ENCODE measurements at regions not wholly inside any gene's neighbourhood (a gene's known extent, or its start where the extent isn't known, plus 50 kb on each side); places are given as distances from the start of the nearest gene placed in this dataset.
"Not testable (repeated sequence)": the region's sequence is repeated elsewhere in the genome, so short reads cannot be mapped to it uniquely, and the experiment has no call there.

DNA sequence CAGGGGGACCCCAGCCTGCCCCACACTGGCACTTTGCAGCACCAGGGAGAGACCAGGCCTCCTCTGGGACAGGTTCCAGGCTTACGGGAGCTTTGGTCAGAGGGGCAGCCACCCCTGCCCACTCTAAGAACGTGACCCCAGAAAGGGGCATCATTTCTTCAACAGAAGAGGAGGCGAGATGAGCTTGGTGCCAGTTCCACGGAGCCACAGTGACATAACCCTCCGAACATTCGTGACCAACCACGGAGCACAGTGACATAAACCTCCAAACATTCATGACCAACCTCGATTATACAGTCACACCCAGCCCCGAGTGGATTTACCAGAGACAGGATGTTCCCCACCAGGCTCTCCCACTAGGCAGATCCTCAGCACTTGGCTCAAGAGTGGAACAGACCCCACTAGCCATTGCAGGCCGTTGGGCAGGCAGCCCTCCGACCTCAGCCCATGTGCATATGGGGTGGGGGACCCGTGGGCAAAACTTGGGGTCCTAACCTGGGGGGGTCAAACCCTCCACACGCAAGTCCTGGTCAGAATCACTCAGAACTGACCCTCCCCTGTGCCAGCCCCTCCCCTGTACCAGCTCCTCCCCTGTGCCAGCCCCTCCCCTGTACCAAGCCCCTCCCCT is 112.9 kb downstream of the METRNL start:
- DNase-seq: no peak

DNA sequence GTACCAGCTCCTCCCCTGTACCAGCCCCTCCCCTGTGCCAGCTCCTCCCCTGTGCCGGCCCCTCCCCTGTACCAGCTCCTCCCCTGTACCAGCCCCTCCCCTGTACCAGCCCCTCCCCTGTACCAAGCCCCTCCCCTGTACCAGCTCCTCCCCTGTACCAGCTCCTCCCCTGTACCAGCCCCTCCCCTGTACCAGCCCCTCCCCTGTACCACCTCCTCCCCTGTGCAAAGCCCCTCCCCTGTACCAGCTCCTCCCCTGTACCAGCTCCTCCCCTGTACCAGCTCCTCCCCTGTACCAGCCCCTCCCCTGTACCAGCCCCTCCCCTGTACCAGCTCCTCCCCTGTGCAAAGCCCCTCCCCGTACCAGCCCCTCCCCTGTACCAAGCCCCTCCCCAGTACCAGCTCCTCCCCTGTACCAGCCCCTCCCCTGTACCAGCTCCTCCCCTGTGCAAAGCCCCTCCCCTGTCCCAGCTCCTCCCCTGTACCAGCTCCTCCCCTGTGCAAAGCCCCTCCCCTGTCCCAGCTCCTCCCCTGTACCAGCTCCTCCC is 113.5 kb downstream of the METRNL start:
- not testable (repeated sequence) for DNase-seq

DNA sequence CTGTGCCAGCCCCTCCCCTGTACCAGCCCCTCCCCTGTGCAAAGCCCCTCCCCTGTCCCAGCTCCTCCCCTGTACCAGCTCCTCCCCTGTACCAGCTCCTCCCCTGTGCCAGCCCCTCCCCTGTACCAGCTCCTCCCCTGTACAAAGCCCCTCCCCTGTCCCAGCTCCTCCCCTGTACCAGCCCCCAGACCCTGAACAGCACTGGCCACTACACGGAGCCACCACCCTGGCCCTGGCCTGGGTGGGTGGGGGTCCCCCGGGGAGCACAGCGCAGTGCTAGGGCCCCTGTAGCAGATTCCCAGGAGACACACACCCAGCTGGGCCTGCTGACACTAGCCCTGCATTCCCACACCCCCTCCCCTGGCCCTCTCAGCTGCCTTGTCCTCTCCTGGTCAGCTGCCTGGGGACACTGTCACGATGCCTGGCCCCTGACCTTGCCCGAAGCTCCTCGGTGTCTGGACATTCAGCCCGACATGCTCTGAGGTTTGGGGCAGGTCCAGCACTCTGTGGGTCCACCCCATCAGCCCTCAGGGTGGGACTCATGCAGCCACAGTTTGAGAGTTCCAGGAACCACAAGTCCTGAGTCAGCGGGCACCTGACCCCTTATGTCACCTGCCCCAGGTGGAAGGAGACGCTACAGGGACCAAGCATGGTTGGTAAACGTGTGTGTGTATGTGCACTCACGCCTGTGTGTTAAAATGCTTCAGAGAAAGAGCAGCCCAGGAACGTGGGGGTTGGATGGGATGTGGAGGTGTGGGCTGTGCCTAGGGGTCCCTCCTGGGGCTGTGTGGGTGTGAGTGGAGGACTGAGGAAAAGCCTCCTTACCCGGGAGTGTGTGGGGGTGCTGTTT is 114.2 kb downstream of the METRNL start:
- no peak for DNase-seq

DNA sequence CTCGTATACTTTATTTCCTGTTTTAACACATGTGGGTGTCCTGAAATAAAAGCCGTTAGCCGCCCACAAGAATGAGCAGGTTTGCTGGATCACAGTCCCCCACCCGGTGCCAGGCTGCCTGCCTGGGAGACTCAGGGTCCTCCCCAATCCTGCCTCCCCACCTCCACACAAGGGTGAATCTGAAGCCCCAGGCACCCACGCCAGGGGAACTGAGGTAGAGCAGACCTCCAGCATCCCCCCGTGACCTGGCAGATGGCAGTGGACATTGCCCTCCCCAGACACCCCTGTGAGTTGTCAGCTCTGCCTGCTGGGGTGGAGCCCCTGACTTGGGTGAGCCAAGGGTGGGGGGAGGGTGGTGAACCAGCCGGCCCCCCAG is 114.8 kb downstream of the METRNL start:
- DNase-seq: no peak

DNA sequence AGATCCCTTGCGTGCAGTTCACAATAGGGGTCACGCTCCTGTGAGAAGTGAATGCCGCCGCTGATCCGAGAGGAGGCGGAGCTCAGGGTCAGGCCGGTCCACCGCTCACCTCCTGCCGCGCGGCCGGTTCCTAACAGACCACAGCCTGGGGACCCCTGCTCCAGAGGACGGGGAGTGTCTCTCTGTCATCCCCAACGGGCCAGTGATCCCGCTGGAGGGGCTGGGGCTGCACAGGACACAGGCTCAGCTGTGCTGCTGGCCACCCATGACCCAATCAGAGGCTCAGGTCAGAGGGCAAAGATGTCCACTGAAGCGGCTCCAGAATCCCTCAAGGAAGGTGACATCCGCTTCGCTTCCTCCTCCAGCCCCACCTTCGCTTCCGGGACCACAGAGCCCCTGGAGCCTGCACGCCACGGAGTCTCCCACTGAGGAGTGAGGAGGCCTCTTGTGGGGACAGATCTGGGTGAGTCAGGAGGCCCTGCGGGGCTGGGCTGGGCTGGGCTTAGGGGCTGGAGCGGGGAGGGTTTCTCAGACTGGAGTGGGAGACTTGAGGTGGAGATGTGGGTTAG is 115.4 kb downstream of the METRNL start:
- DNase-seq: no peak

DNA sequence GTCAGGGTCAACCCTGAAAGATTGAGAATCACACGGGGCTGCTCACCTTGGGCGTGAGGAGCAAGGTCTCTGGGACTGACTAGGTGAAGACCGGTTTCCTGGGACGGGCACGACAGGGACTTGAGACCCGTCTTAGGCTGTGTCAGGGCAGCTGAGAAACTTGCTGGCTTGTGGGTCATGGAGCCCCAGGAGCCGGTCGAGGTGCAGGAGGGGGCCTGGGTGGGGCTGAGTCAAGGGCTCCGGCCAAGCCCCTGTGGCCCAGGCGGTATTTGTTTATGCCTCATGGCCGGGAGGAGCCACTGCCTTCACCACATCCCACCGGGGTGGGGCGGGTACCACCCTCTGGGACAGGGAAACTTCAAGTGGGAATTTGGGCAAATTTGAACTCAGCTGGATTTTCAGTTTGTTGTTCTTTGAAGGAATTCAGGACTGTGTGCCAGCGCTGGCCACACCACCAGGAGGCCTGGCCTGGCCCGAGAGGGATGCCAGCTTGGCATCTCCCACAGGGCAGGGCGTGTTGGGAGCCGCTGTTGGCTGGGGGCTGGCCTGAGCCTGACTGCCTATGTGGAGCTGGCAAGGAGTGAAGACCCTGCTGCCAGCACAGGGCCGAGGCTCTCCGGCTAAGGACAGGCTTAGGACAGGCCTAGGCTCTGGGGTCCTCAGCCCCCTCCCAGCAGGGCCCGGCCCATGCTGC is 116.1 kb downstream of the METRNL start:
- DNase-seq: no peak

DNA sequence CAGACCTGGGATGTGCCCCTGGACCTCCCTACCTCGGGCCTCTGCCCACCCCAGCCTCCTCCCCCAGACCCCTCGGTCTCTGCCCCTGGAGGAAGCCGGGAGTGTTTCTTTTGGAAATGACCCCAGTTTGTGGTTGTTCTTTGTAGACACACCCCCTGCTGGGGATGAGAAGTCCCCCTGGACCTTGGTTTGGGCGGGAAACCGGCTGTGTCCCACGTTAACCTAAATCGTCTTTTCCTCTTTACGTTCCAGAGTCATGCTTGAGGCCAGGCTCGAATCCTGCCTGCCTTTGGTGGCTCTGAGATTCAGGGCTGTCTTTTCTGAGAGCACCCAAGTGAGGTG is 116.6 kb downstream of the METRNL start:
- DNase-seq: no peak

DNA sequence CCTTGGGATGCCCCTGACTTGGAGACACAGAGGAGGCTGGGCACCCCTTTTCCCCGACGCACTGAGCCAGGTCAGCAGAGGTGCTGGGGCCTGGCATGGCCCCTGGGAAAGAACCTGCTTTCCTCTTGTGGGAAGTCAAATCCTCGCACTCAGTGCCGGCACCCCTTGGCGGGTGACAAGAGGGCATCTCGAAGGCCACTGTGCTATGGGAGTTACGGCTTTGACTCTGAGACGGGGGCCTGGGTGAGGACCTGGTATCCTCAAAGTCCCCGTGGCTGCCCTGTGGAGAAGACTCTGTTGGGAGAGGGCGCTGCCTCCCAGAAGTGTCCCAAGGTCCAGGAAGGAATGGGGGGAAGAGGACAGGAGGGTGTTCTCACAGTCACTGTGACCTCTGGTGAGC is 117.0 kb downstream of the METRNL start:
- DNase-seq: no peak

DNA sequence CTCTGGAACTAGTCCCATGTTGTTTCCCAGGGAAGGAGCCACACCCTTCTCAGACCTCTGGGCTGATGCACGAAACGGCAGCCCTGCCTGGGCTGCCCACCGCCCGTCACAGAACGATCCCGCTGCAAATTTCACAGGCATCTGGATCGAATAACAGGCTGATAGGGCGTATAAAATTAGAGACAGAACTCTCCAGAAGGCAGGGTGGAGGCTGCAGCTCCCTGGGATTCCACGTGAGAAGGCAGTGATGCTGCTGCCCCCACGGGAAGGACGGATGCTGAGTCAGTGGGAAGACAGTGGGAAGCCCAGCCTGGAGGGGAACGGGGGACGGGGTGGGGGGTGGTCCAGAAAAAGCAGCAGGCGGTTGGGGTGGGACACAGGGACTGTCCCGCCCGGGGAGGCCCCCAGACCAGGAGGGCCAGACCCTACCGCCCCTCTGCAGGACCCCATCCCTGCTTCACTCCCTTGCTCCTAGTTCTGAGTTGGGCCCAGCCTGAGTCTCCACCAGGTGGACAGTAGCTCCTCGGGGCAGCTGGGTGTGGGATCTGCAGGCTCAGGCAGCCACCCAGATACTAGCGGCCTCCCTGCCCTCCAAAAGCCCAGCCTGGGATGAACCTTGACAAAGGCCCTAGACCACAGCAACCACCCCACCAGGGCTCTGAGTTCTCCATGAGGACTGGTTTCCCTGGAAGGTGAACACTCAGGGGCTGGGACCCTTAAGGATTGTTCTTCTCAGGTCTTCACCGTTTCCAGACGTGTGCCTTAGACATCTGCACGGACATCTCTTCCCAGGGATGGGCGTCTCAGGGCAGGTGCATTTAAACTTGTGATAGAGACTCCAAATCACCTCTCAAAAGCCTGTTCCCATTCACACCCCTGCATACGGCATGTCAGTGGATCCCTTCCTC is 117.8 kb downstream of the METRNL start:
- no peak for DNase-seq

DNA sequence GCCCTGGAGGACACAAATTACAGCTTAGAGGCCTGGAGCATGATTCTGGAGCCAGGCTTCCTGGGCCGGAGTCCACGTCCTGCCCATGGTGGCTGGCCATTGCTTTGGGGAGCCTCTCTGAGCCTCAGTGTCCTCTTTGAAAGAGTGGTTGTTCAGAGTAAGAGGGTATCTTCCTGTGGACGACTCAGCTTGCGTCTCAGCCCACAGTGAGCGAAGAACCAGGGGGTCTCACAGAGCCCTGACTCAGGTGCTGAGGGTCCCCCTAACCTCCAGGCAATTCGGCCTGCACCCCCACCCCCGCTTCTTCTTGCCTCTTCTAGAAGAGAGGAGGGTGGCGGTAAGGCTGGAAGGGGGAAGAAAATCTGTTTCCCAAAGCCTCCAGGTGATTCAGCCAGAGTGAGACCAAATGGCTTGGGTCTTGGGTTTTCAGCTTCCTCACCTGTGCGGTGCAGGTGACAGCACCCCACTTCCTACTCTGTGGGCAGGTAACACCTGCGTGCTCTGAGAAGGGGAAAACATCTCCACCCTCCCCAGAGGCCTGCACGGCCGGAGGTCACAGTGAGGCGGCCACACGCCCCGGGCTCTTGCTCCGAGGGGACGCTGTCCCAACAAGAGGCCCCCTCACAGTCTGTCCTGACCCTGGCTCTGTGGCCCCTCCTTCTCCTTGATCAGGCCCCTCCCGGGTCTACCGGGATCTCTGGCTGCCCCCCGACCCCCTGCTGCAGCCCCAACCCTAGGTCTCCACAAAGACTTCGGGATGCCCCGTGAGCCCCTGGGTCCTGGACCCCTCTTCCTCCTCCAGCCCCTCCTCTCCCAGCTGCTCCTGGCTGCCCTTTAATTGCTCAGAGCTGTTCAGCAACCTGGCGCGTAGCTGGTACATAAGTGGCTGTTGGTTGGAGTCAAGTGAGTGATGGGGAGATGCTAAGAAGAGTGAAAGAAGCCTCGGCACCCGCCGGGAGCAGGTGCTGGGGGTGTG is 119.2 kb downstream of the METRNL start:
- DNase-seq: no peak

DNA sequence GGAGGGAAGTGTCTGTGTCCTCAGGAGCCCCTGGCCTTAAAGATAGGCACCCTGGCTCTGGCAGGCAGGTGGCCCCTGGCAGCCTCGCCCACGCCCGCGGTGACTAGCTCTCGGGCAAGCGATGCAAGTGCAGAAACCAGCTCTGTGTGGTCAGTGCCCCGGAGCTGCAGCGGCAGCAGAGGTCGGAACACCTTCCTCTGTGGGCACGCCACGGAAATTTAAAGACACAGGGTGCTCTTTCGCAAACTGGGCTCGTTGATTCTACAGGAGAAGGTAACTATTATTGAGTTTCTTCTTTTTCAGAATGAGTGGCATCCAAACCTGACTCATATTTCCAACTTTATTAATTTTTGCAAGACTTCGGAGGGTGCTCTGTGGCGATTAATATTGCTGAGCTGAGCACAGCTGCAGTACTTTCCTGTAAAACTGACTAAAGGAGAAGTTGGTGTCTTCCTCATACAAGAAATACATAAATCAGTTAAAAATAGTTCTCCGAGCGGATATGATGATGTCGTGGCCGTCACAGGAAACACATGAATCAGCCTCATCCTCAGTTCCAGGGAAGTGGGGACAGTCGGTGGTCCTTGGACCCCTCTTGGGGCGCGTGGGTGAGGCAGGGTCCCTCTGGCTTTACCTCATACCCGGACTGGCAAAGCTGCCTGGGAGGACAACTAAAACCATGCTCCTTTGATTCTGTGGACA is 120.2 kb downstream of the METRNL start:
- peak in 1 of 4 experiments; percentile 11 for DNase-seq

DNA sequence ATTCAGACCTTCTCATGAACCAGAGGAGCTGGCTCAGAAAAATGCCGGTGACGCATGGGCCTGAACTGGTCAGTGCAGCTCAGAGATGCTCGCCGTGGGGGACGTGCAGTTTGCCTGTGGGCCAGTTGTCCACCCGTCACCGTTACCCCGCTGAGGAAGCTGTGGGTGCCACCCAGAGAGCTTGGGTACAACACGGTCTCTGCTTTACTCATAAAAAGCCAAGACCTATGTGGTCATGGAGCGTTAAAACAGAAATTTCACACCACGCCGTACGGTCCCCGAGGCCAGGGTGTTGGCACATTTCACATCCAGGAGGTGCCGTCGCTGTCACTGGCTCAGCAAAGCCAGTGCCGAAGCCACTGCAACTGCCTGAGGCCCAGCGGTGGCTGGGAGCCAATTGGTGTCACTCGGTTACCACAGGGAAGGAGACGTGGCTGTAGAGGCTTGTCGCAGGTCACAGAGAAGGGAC is 120.9 kb downstream of the METRNL start:
- DNase-seq: no peak

DNA sequence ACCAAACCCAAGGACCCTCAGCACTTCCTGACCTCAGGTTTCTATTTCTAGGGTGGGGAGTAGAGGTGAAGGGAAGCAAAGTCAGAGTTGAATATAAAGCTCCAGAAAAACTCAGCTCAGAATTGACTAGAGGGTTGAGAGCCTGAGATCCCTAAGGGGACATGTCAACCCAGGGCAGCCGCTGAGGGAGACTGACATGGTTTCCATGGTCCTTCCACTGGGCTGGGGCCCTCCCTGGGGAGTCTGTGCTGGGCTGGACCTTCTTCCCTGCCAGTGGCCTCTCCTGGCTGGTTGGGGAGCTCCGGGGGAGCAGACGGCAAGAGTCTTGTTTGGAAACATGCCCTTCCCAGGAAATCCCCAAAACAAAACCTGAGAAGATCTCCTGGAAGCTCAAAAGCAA is 121.3 kb downstream of the METRNL start:
- no peak for DNase-seq

DNA sequence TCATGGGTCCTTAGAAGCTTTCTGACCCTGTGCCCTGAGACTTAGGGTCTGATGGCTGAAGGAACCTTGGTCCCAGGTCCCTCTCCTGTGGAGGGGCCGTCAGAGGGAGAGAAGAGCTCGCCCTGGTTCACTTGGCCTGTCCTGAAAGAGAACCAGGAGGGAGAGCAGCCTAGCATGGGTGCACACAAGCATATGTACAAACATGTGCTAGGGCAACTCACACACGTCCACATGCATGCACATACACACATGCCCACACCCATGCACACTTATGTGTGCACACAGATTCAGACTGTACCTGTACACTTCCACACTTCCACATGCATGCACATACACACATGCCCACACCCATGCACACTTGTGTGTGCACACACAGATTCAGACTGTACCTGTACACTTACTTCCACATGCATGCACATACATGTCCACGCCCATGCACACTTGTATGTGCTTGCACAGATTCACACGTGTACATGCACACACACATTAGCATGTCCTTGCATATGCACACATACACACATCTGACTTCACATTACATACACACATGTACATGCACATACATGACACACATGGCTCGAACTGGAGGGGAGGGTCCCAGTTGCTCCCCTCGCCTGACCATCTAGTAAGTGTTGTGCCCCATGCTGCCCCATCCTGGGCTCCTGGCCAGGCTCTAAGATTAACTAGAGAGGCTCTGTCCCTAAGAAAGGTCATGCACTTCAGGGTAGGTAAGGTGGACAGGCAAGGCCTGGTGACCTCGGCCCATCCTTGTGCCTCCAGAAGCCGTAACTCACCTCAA is 122.0 kb downstream of the METRNL start:
- no peak for DNase-seq

DNA sequence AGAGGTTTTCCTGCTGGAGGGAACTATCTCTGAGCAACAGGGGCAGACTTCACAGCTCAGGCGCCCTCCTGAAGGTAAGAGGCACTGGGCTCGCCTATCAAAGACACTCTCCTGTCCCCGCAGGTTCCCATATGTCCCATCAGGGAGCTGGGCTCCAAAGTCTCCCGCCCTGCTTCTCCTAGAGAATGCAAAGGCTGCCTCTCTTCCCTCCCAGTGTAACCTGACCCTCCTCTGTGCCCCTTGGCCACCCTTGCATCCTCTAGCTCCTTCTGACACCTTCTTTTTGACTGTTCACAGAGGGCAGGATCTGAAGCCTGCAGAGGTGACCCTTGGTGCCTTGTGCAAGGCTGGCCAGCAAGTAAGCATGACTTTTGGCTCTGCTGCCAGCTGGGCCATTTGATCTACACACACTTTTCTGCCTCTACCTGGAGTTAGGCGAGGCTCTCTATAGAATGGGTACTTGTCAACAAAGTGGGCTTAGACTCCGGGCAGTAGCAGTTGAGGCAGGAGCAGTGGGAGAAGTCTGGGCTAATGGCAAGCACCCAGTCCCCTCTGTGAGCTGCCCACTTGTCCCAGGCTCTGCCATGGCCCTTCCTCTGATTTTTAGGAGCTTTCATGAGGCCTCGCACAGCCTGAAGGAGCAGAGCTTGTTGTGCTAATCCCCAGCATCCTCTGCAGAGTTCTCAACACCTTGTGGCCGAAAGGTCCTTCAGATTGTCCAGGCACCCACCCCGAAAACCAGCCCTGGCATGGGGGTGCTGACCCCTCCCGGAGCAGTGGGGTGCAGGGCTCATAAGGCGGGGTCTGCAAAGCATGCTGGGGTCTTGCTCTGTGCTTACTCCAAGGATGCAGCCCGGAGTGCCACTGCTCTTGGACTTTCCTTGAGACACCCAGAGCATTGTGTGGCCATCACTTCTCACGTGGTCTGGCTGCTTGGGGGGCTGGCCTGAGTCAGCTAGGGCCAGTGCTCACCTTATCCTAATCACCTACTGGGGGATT is 122.9 kb downstream of the METRNL start:
- DNase-seq: no peak

DNA sequence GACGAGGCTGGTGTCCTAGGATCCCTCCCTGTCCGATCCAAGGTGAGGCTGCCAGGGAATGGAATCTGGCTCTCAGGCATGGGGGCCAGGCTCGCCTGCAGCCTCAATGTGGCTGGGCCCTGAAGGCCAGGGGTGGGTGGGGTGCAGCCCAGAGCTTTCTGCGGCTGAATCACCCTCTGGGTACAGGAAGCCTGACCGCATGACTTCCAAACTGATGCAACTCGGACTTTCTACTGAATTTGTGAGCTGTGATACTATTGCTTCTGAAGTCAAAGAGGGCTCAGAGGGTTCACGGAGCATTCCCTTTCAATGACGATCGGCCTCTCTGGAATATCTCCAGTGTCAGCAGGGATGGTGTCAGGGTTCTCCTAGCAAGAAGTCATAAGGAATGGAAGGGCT is 123.7 kb downstream of the METRNL start:
- DNase-seq: no peak

DNA sequence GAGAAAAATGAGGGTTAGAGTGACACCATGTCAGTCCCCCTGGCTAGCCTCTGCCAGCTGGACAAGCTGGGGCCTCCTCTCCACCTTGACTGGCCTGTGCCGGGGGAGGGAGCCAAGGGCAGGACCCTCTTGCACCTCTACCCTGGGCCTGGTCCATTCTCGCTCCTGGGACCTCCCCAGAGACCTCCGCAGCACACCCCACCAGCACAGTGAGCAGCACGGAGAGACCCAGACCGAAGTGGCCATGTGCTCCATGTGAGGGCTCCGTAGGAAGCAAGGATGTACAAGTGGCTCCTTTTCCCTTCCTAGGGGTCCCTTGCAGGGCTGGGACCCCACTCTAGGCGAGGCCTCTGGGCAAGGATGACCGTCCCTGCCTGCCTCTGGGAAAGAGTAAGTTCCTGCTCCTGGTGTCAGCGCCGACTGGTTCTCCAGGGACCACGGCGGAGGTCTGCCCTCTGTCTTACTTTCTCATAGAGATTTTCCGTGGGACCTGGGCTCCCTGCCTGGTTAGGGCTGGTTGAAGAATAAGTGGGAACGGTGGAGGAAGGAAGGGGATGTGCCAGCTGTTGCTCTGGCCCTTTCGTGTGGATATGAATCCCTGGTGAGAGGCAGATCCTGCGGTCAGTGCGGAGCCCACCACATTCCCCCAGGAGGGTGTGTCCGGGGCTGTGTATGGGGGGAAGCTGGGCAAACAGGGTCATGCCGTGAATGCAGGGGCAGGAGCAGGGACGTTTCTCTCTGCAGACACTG is 124.2 kb downstream of the METRNL start:
- no peak for DNase-seq

All from activated naive CD4-positive, alpha-beta T cell (primary cell).